CD14-positive monocyte (primary cell): ENCODE measurements at regions not wholly inside any gene's neighbourhood (a gene's known extent, or its start where the extent isn't known, plus 50 kb on each side); places are given as distances from the start of the nearest gene placed in this dataset.

Experiments used
- DNase-seq, 3 donors: peaks; one replicate each; pipeline ENCODE4 v3.0.0-alpha.2; 2011 to 2022
- H2AFZ ChIP-seq: 2 replicates; pipeline ENCODE4 v1.6.0; 2012; ENCODE audit warnings: mild to moderate bottlenecking, low read depth, low read length, inconsistent platforms; ENCODE audit not compliant: insufficient read depth, poor library complexity, severe bottlenecking
- H3K27ac ChIP-seq, 2 donors: 1 replicate in 1 of 2; 2 replicates in 1 of 2; pipeline ENCODE4 v1.5.1; 2012 to 2013; ENCODE audit warnings: low read length in 2 of 2, control low read depth in 1 of 2, inconsistent platforms in 1 of 2, low read depth in 1 of 2, mild to moderate bottlenecking in 1 of 2
- H3K27me3 ChIP-seq, 2 donors: one replicate each; pipeline versions ENCODE4 v1.6.0 to v1.6.1; 2011 to 2013; ENCODE audit warnings: low read length in 2 of 2; ENCODE audit not compliant: control insufficient read depth in 2 of 2, insufficient read depth in 2 of 2
- H3K36me3 ChIP-seq, 2 donors: replicated peaks in 1 of 2; 1 replicate in 1 of 2; 2 replicates in 1 of 2; pipeline versions ENCODE4 v1.5.1 to v1.6.1; 2012 to 2013; ENCODE audit warnings: low read length in 2 of 2, control low read depth in 1 of 2, inconsistent platforms in 1 of 2, mild to moderate bottlenecking in 1 of 2; ENCODE audit not compliant: insufficient read depth in 2 of 2, control insufficient read depth in 1 of 2
- H3K4me1 ChIP-seq, 2 donors: 1 replicate in 1 of 2; 2 replicates in 1 of 2; pipeline versions ENCODE4 v1.5.1 to v1.6.1; 2012 to 2013; ENCODE audit warnings: low read length in 2 of 2, control low read depth in 1 of 2, inconsistent platforms in 1 of 2, mild to moderate bottlenecking in 1 of 2, moderate library complexity in 1 of 2; ENCODE audit not compliant: insufficient read depth in 2 of 2, control insufficient read depth in 1 of 2
- H3K4me2 ChIP-seq: replicated peaks from 2 replicates; pipeline ENCODE3; 2012; ENCODE audit warnings: low read length, moderate library complexity, mild to moderate bottlenecking; ENCODE audit not compliant: poor library complexity, severe bottlenecking; ENCODE audit errors: extremely low read depth
- H3K4me3 ChIP-seq, 3 experiments: fragments of 200-600 bp in 1 of 3; sonication (generic) in 1 of 3; replicated peaks in 1 of 3; 1 replicate in 2 of 3; 2 replicates in 1 of 3; pipeline ENCODE4 v1.5.1; 2011 to 2013; ENCODE audit warnings: low read length in 3 of 3, mild to moderate bottlenecking in 3 of 3, control low read depth in 2 of 3, low read depth in 2 of 3, inconsistent platforms in 1 of 3, moderate library complexity in 1 of 3
- H3K79me2 ChIP-seq: 2 replicates; pipeline ENCODE4 v1.6.0; 2012; ENCODE audit warnings: mild to moderate bottlenecking, control low read depth, inconsistent platforms, low read length, moderate library complexity; ENCODE audit not compliant: insufficient read depth
- H3K9ac ChIP-seq: 2 replicates; pipeline ENCODE4 v1.6.0; 2017; ENCODE audit warnings: low read length, mild to moderate bottlenecking; ENCODE audit not compliant: insufficient read depth, poor library complexity, severe bottlenecking
- H3K9me3 ChIP-seq, 2 donors: replicated peaks in 1 of 2; 1 replicate in 1 of 2; 2 replicates in 1 of 2; pipeline versions ENCODE4 v1.5.1 to v1.6.1; 2012 to 2013; ENCODE audit warnings: low read length in 2 of 2, control low read depth in 1 of 2; ENCODE audit not compliant: control insufficient read depth in 1 of 2, insufficient read depth in 1 of 2
- H4K20me1 ChIP-seq: 2 replicates; pipeline ENCODE4 v1.6.0; 2012; ENCODE audit warnings: mild to moderate bottlenecking, low read length, control low read depth, moderate library complexity; ENCODE audit not compliant: insufficient read depth
- H3K27ac Mint-ChIP-seq, 7 donors: one replicate each; pipeline ENCODE4 v1.8.0; 2020; ENCODE audit warnings: mild to moderate bottlenecking in 7 of 7, mixed read lengths in 7 of 7, moderate library complexity in 6 of 7, inconsistent platforms in 2 of 7
- H3K27me3 Mint-ChIP-seq, 3 donors: one replicate each; pipeline ENCODE4 v1.8.0; 2021 to 2022; ENCODE audit warnings: low read depth in 3 of 3, mild to moderate bottlenecking in 3 of 3, mixed read lengths in 3 of 3, moderate library complexity in 3 of 3, inconsistent platforms in 1 of 3
- H3K36me3 Mint-ChIP-seq, 2 donors: one replicate each; pipeline ENCODE4 v1.8.0; 2020; ENCODE audit warnings: mixed read lengths in 2 of 2, inconsistent platforms in 1 of 2, mild to moderate bottlenecking in 1 of 2
- H3K4me1 Mint-ChIP-seq: one replicate; pipeline ENCODE4 v1.8.0; 2020; ENCODE audit warnings: mild to moderate bottlenecking, mixed read lengths
- H3K4me3 Mint-ChIP-seq, 2 donors: one replicate each; pipeline ENCODE4 v1.8.0; 2020; ENCODE audit warnings: mild to moderate bottlenecking in 2 of 2, mixed read lengths in 2 of 2, moderate library complexity in 1 of 2
- H3K9me3 Mint-ChIP-seq, 7 donors: one replicate each; pipeline ENCODE4 v1.8.0; 2020 to 2022; ENCODE audit warnings: mixed read lengths in 7 of 7, mild to moderate bottlenecking in 6 of 7, moderate library complexity in 6 of 7, inconsistent platforms in 2 of 7
- WGBS: methylation state at CpG from one replicate; pipeline ENCODE4 v1.1.5; 2013; ENCODE audit warnings: missing lambda C conversion rate; ENCODE audit not compliant: insufficient coverage; 5-methylcytosine and 5-hydroxymethylcytosine counted together
- intact Hi-C, 2 donors: fragments of 100-400 bp; cut with micrococcal nuclease; formaldehyde crosslinking; loops; one replicate each; pipeline versions ENCODE4 v1.15.0 to v1.15.1; 2023
- TF ChIP-seq, protein P1 (sequence below): fragments of 200-600 bp; IDR thresholded peaks from one replicate; pipeline ENCODE4 v1.8.0; 2022; ENCODE audit warnings: antibody characterized with exemption, mild to moderate bottlenecking

DNA sequence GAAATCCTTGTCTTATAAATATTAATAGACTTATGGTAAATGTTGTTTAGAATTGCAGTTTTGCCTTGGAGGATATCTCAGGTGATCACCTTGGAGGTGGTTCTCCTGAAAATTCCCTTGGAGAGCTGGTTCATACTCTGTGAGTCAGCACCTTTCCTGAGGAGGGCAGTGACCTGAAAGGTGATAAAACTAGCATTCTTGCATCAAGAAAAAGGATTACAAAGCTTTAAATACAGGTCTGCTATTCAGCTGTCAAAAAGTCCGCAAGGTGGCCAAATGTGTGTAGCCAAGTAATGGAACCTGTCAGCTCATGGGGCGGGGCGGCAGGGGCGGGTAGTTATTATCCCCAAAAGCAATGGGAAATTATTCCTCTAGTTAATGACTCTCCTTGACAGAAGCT, 52.8 kb upstream of the EDARADD start:
- 100% methylated on average over 1 of the region's 4 CpGs for WGBS

DNA sequence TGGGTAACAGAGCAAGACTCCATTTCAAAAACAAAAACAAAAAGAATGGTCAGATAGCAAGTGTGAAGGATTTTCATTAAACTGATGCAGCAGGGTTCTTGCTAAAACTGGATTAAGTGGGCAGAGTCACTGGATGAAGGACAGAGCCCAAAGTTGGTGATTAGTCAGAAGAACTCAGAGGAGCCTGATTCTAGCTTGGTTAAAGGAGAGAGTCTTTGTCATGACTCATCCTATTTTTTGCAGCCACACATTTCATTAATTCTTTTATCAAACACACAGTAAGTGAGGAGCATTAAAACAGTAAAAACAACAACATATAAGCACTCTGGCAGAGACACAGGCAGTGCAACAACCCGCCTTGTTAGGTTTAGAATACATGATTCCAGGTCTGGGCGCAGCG, 56.0 kb upstream of the EDARADD start:
- peaks cover 0 to 2% (median 0%) of the 10 kb centered on the region in 7 donors for H3K9me3 Mint-ChIP-seq
- Histone ChIP-seq H3K27ac (no peak overlapping the region), H2AFZ (no peak overlapping the region), H3K27me3 (no peaks in the 10 kb centered on the region), H4K20me1 (no peaks in the 10 kb centered on the region), H3K4me1 (no peaks in the 10 kb centered on the region), H3K9ac (no peak overlapping the region), H3K36me3 (no peaks in the 10 kb centered on the region), H3K4me3 (no peak overlapping the region), H3K79me2 (no peaks in the 10 kb centered on the region), H3K9me3 (no peaks in the 10 kb centered on the region), H3K4me2 (no peak overlapping the region)
- no peak for DNase-seq
- H3K4me3 Mint-ChIP-seq: no peak overlapping the region
- no peaks in the 10 kb centered on the region for H3K36me3 Mint-ChIP-seq
- no peak overlapping the region for H3K27ac Mint-ChIP-seq
- 95% methylated on average over 3 of the region's 3 CpGs for WGBS
- TF ChIP-seq, protein P1, sequence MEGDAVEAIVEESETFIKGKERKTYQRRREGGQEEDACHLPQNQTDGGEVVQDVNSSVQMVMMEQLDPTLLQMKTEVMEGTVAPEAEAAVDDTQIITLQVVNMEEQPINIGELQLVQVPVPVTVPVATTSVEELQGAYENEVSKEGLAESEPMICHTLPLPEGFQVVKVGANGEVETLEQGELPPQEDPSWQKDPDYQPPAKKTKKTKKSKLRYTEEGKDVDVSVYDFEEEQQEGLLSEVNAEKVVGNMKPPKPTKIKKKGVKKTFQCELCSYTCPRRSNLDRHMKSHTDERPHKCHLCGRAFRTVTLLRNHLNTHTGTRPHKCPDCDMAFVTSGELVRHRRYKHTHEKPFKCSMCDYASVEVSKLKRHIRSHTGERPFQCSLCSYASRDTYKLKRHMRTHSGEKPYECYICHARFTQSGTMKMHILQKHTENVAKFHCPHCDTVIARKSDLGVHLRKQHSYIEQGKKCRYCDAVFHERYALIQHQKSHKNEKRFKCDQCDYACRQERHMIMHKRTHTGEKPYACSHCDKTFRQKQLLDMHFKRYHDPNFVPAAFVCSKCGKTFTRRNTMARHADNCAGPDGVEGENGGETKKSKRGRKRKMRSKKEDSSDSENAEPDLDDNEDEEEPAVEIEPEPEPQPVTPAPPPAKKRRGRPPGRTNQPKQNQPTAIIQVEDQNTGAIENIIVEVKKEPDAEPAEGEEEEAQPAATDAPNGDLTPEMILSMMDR: no peak
- peaks cover 3% of the 10 kb centered on the region for H3K4me1 Mint-ChIP-seq
- H3K27me3 Mint-ChIP-seq: no peaks in the 10 kb centered on the region
- intact Hi-C loops: no loop called here

More for the DNA sequence above, 52.8 kb upstream of the EDARADD start:
- no peak overlapping the region for H3K9ac ChIP-seq
- H3K79me2 ChIP-seq: no peaks in the 10 kb centered on the region
- peak overlapping the region in 1 of 7 donors; percentile 8 for H3K27ac Mint-ChIP-seq
- no peaks in the 10 kb centered on the region for H3K27me3 Mint-ChIP-seq
- peaks cover 0 to 2% (median 0%) of the 10 kb centered on the region in 7 donors for H3K9me3 Mint-ChIP-seq
- peaks cover 7% of the 10 kb centered on the region for H3K4me1 Mint-ChIP-seq
- H3K36me3 Mint-ChIP-seq: no peaks in the 10 kb centered on the region
- H3K4me1 ChIP-seq: no peaks in the 10 kb centered on the region
- H3K4me3 ChIP-seq: no peak overlapping the region
- H3K27me3 ChIP-seq: no peaks in the 10 kb centered on the region
- no peak overlapping the region for H3K4me2 ChIP-seq
- no peak overlapping the region for H2AFZ ChIP-seq
- intact Hi-C loops: no loop called here
- no peak overlapping the region for H3K4me3 Mint-ChIP-seq
- no peaks in the 10 kb centered on the region for H3K36me3 ChIP-seq
- no peak for DNase-seq
- no peaks in the 10 kb centered on the region for H3K9me3 ChIP-seq
- TF ChIP-seq, protein P1: no peak
- no peaks in the 10 kb centered on the region for H4K20me1 ChIP-seq
- no peak overlapping the region for H3K27ac ChIP-seq
